Calu3 (cell line): ENCODE measurements at regions not wholly inside any gene's neighbourhood (a gene's known extent, or its start where the extent isn't known, plus 50 kb on each side); places are given as distances from the start of the nearest gene placed in this dataset.

Source experiments
- BruUV-seq: library from RNA; stranded (reverse); fragments of 400-500 nt; replicated peaks from 2 replicates; lab custom pipeline; 2021; lab: Mats Ljungman, UMichigan
- CTCF ChIA-PET: fragments of 300-600 bp; sonication (Branson Sonifier 250); formaldehyde crosslinking; loops from one replicate; lab custom pipeline; 2022; ENCODE audit warnings: antibody characterized with exemption; lab: Charles Lee
- DNase-seq: peaks from one replicate; pipeline ENCODE4 v3.0.0; 2022
- H3K27ac Mint-ChIP-seq: one replicate; pipeline ENCODE4 v1.8.0; 2022; ENCODE audit warnings: mixed read lengths; ENCODE audit not compliant: unreplicated experiment
- H3K27me3 Mint-ChIP-seq: one replicate; pipeline ENCODE4 v1.8.0; 2022; ENCODE audit warnings: mixed read lengths; ENCODE audit not compliant: unreplicated experiment
- H3K36me3 Mint-ChIP-seq: one replicate; pipeline ENCODE4 v1.8.0; 2022; ENCODE audit warnings: mild to moderate bottlenecking, moderate library complexity, mixed read lengths; ENCODE audit not compliant: insufficient read depth, unreplicated experiment
- H3K4me1 Mint-ChIP-seq: one replicate; pipeline ENCODE4 v1.8.0; 2022; ENCODE audit warnings: mild to moderate bottlenecking, low read depth, mixed read lengths; ENCODE audit not compliant: unreplicated experiment
- H3K4me3 Mint-ChIP-seq: one replicate; pipeline ENCODE4 v1.8.0; 2022; ENCODE audit warnings: mild to moderate bottlenecking, low read depth, moderate library complexity, mixed read lengths; ENCODE audit not compliant: unreplicated experiment
- H3K9me3 Mint-ChIP-seq: one replicate; pipeline ENCODE4 v1.8.0; 2022; ENCODE audit warnings: low read depth, mixed read lengths; ENCODE audit not compliant: unreplicated experiment
- intact Hi-C: fragments of 100-400 bp; cut with micrococcal nuclease; formaldehyde crosslinking; loops from one replicate; pipeline ENCODE4 v1.10.0; 2022; ENCODE audit not compliant: unreplicated experiment
- TF ChIP-seq, protein P1 (sequence below): fragments of 200-600 bp; IDR thresholded peaks from one replicate; pipeline ENCODE4 v1.8.0; 2022; ENCODE audit warnings: antibody characterized with exemption; ENCODE audit not compliant: unreplicated experiment

DNA sequence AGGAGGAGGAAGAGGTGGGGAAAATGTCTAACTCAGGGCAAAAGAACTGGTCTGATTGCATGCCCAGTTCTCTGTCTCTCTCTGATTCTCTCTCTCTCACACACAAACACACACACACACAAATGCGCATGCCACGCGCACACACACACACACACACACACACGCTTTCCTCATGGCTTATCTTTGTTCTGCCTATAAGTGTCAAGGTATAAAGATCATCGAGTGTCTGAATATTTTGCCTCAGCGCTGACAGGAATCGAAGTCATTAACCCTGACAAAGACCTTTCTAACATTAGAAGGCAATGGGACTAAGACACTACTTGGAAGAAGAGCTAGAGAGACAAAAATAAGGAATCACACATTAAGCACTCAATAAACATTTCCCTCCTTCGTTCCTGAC lies 497.1 kb upstream of the KLHL29 start:
- intact Hi-C loops = no loop called here
- Mint-ChIP-seq H3K27ac (no peak overlapping the region), H3K4me3 (no peak overlapping the region), H3K36me3 (no peaks in the 10 kb centered on the region), H3K27me3 (no peaks in the 10 kb centered on the region), H3K4me1 (no peaks in the 10 kb centered on the region), H3K9me3 (no peaks in the 10 kb centered on the region)
- CTCF ChIA-PET = no interaction called here
- DNase-seq = no peak
- no TSS peak for BruUV-seq
- TF ChIP-seq, protein P1, sequence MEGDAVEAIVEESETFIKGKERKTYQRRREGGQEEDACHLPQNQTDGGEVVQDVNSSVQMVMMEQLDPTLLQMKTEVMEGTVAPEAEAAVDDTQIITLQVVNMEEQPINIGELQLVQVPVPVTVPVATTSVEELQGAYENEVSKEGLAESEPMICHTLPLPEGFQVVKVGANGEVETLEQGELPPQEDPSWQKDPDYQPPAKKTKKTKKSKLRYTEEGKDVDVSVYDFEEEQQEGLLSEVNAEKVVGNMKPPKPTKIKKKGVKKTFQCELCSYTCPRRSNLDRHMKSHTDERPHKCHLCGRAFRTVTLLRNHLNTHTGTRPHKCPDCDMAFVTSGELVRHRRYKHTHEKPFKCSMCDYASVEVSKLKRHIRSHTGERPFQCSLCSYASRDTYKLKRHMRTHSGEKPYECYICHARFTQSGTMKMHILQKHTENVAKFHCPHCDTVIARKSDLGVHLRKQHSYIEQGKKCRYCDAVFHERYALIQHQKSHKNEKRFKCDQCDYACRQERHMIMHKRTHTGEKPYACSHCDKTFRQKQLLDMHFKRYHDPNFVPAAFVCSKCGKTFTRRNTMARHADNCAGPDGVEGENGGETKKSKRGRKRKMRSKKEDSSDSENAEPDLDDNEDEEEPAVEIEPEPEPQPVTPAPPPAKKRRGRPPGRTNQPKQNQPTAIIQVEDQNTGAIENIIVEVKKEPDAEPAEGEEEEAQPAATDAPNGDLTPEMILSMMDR = no peak

DNA sequence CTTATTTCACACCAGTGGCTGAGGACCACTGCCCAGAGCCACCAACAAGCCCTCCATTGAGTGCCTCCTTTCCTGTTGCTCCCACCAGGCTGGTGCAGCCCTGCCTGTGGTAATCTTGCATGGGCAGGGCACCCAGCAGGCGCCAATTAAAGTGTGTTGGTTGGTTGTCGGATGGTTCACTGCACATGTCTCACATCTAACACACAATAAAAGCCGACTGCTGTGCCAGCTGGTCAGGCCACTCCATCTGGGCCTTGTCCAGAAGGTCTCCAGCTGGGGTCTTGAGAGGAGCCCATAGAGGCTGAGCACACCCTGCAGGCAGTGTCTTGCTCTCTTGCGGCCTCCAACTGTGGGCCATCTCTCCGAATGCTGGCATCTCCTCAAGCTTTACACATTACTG lies 494.8 kb upstream of the KLHL29 start:
- intact Hi-C loops = no loop called here
- Mint-ChIP-seq H3K36me3 (no peaks in the 10 kb centered on the region), H3K9me3 (no peaks in the 10 kb centered on the region), H3K27me3 (no peaks in the 10 kb centered on the region), H3K4me3 (no peak overlapping the region), H3K27ac (no peak overlapping the region), H3K4me1 (no peaks in the 10 kb centered on the region)
- no peak for DNase-seq
- TF ChIP-seq, protein P1 = no peak
- CTCF ChIA-PET = interaction anchor here (0.5 to 0.7 kb wide), 3 partner anchors 43 to 731 kb away, joined by 3 to 5 read pairs (median 3); no protein-coding TSS in a partner anchor
- BruUV-seq = no TSS peak

DNA sequence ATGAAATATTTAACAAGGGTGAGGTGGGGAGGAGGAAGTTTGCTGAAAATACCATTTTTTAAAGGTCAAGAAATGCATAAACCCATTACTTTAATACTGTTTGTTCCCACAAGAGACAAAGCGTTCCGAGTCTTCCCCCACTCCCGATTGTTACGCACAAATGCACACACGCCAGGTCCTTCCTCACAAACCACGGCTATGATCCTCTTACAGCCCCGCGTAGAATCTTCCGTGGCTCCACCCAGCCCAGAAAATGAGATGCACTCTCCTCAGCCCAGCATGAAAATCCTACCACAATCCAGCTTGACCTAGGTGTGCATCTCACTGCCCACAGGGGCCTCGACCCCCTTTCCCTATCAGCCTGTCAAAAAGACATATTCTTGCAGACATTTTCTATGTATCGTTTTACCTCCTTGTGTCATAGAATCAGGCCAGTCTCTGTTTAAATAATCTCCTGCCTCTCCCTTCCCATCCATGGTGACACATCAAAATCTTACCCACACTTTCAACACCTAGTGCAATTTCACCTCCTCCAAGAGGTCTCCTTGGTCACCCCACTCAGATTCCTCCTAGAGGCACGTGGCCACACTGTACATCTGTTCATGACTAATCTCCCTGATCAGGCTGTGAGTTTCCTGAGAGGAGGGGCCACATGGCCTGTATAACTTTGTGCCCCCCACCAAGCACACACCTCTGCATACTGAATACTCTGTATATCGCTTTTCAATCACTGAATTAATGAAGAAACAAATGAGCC lies 491.0 kb upstream of the KLHL29 start:
- no peaks in the 10 kb centered on the region for H3K27me3 Mint-ChIP-seq
- intact Hi-C loops = no loop called here
- H3K4me3 Mint-ChIP-seq = no peak overlapping the region
- TF ChIP-seq, protein P1 = no peak
- H3K4me1 Mint-ChIP-seq = no peaks in the 10 kb centered on the region
- peak overlapping the region; percentile 24 for H3K27ac Mint-ChIP-seq
- BruUV-seq = no TSS peak
- CTCF ChIA-PET = no interaction called here
- no peaks in the 10 kb centered on the region for H3K9me3 Mint-ChIP-seq
- no peak for DNase-seq
- no peaks in the 10 kb centered on the region for H3K36me3 Mint-ChIP-seq

DNA sequence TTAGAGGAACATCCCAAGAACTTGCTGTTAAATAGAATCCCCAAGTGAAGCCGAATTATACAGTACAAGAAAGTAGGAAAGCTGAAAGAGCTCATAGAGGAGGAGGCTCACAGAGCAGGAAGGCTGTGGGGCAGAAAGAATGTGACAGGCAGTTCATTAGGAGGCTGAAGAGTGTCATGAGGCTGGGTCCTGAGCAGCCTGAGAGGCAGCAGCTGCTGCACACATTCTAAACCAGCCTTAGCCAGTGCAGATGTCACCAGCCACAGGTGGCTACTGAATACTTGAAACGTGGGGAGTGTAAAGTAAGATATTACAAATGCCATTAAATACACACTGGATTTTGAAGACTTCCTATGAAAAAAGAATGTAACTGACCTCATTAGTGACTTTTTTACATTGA lies 490.2 kb upstream of the KLHL29 start:
- Mint-ChIP-seq H3K4me3 (no peak overlapping the region), H3K27me3 (no peaks in the 10 kb centered on the region), H3K27ac (no peak overlapping the region), H3K36me3 (no peaks in the 10 kb centered on the region), H3K4me1 (no peaks in the 10 kb centered on the region), H3K9me3 (no peaks in the 10 kb centered on the region)
- CTCF ChIA-PET = no interaction called here
- intact Hi-C loops = no loop called here
- no peak for DNase-seq
- TF ChIP-seq, protein P1 = no peak
- BruUV-seq = no TSS peak
